GM20000 (cell line): ENCODE measurements at regions not wholly inside any gene's neighbourhood (a gene's known extent, or its start where the extent isn't known, plus 50 kb on each side); places are given as distances from the start of the nearest gene placed in this dataset.

Experiments used
- DNase-seq: peaks from one replicate; pipeline ENCODE4 v3.0.0; 2012; ENCODE audit warnings: low spot score
- CTCF ChIP-seq: IDR thresholded peaks from 2 replicates; pipeline ENCODE4 v1.5.1; 2012; ENCODE audit warnings: mild to moderate bottlenecking, control low read depth; ENCODE audit errors: extremely low read depth, missing control alignments

GRCh38 chr3:174720717-174721116 lies 138.4 kb upstream of the NAALADL2 start:
- no peak for DNase-seq
- no peak for TF ChIP-seq CTCF

- no peak for DNase-seq
- no peak for TF ChIP-seq CTCF
Measured at GRCh38 chr3:174725303-174725702, 133.8 kb upstream of the NAALADL2 start.

DNA sequence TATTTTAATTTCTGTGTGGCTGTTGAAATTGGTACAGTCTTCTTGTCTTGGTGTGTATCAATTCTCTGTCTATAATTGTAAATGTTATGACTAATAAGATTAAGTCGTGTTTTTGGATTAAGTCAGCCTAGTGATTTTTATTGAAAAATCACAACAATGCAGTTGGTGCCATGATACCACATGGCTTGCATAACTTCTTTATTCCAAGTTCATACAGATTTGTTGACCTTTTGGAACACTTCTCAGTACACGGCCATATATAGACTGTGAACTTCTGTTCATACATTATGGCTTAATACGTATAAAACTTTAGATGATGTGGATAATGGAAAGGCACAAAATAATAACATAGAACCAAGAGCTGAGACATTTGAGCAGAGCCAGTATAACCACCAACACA lies 121.2 kb upstream of the NAALADL2 start:
- no peak for TF ChIP-seq CTCF
- DNase-seq = no peak

DNA sequence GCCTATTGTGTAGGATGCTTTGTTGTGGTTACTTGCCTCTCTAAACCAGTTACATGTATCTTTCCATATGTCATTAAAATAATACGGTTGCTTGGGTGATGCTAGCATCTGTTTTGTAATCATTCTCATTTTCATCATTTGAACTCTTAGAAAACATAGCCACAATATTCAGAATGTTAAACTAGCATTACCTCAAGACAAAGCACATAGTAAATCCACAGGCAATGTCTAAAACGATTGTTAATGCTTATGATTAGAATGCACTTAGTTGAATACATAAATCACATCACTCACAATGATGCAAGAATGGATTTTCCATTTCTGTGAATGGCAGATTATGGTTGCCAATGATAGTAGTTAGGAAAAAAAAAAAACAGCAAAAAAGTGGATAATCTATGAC lies 110.0 kb upstream of the NAALADL2 start:
- TF ChIP-seq CTCF = no peak
- no peak for DNase-seq

DNA sequence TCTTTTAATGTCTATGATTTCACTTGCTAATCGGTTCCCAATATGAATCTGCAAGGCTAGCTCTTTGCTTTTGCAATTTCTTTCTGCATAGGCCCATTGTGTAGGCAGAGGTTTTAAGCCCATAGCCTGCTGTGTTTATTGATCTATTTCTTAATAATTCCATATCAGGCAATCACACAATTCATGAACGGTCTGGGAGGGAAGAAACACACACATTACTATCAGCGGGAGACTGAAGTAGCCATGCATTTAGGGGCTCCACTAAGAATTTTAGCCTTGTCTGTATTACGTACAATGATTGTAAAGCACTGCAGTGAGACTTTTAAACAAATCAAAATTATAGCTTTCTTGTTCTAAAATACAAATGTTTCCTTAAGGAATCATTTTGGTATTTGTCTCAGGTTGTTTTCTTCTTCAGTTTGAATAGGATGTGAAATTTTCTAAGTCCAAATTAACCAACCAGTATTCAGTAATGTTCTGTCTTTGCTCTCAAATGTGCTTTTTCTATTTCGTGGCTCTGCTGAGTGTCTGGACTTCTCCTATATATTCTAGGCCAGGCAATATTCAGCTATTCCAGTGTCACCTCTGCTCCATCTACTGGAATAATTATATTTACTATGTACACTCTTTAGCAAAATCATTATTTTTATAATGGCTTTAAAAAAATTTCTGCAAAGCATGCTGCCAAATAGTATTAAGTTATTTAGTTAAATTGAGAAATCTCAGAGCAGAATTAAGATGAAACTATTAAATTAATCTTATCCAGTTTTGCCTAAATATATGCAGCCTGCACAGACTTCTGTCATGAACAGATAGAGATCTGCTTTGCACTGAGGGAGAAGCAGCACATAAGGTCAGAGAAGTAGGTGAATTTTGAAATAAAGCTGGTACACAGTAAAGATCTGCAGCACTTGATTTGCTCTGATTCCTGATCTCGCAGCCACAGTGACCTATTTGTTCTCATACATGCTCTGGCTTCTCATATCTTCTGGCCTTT lies 103.0 kb upstream of the NAALADL2 start:
- no peak for DNase-seq
- no peak for TF ChIP-seq CTCF

GRCh38 chr3:174758943-174759342 lies 100.2 kb upstream of the NAALADL2 start:
- no peak for TF ChIP-seq CTCF
- DNase-seq = no peak

DNA sequence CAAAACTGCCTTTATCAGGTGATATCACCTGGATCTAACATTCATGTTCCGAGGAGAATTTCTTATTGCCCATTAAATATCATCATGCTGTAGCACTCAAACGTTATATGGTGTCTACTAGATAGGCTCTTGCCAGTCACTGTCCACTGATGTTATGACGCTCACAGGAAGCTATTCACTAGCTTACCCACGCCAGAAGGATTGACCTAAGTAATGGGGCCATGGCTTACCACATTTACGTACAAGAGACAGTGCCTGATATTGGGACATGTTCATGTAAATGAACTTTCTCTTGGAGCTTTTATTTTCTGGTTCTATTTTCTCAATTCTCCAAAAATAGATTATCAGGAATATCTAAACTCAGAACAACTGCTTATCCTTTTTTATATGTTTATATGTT lies 91.7 kb upstream of the NAALADL2 start:
- no peak for TF ChIP-seq CTCF
- DNase-seq = no peak
